HL-60 (cell line): ENCODE measurements at regions not wholly inside any gene's neighbourhood (a gene's known extent, or its start where the extent isn't known, plus 50 kb on each side); places are given as distances from the start of the nearest gene placed in this dataset.

Experiments
- CTCF ChIP-seq: IDR thresholded peaks from one replicate; pipeline ENCODE4 v1.5.1; 2011; ENCODE audit warnings: low read length, control low read depth, inconsistent platforms; ENCODE audit not compliant: insufficient read depth
- GABPA ChIP-seq: IDR thresholded peaks from 2 replicates; pipeline ENCODE4 v1.6.1; 2012; ENCODE audit warnings: low read depth
- POLR2AphosphoS5 ChIP-seq: IDR thresholded peaks from 2 replicates; pipeline ENCODE4 v1.6.1; 2012; ENCODE audit warnings: low read depth
- REST ChIP-seq: IDR thresholded peaks from 2 replicates; pipeline ENCODE4 v1.6.1; 2012; ENCODE audit warnings: low read depth; ENCODE audit not compliant: insufficient replicate concordance
- SPI1 ChIP-seq: IDR thresholded peaks from 2 replicates; pipeline ENCODE4 v1.6.1; 2012; ENCODE audit warnings: low read depth, mild to moderate bottlenecking, borderline replicate concordance

GRCh38 chr7:138254444-138254843 is 178.2 kb downstream of the AKR1D1 start:
- TF ChIP-seq CTCF, result no peak
- no peak for TF ChIP-seq REST
- no peak for TF ChIP-seq POLR2AphosphoS5
- TF ChIP-seq GABPA, result no peak
- no peak for TF ChIP-seq SPI1
